ENCODE measurements at regions not wholly inside any gene's neighbourhood (a gene's known extent, or its start where the extent isn't known, plus 50 kb on each side); places are given as distances from the start of the nearest gene placed in this dataset.
"Not testable (repeated sequence)": the region's sequence is repeated elsewhere in the genome, so short reads cannot be mapped to it uniquely, and the experiment has no call there.

DNA sequence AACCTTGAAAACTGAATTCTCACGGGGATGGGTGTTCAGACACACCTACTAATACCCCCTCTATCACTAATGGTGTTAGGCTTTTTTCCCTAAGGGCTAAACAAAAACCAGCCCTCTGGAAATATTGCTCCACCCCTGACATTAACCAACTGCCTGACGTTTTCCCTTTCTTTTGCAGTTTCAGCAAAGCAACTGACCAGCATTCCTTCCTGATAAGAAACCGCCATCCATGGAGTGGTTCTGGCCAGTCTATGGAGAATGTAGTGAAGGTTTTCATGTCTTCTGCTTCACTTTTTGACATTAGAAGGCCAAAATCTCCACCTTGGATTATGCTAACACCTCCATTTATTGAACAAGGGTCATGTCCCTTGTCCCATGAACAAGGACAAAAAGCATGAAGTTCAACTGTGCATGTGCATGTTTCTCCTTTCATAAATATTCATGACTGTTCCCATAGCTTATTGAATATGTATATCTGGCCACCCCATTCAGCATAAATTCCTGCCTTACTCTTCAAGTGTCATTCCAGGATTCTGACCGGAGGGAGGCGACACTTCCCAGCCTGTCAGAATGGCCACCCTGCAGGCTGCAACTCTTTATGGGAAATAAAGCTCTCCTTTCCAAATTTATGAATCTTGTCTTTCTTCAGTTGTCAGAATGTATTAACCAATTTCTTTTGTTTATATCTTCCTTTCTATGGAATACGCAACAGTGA lies 314.3 kb downstream of the HHIPL2 start:
- DNase-seq = no peak

DNA sequence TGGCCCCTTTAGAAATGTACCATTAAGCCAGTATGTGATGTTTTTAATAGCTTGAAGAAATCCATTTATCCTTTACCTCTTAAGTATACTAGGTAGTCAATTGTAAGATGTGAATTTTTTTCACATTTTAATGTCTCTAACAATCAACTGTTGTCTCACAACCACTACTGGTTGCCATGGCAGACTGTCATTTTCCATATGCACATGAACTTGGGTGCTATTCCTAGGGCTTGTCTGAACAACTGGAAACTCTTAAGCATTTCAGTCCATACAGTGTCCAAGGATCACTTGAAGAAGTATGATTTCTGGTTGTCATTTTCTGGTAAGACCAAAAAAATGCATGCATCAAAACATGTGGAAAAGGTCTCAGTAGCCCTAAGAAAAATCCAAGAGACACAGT lies 315.1 kb downstream of the HHIPL2 start:
- DNase-seq = no peak

DNA sequence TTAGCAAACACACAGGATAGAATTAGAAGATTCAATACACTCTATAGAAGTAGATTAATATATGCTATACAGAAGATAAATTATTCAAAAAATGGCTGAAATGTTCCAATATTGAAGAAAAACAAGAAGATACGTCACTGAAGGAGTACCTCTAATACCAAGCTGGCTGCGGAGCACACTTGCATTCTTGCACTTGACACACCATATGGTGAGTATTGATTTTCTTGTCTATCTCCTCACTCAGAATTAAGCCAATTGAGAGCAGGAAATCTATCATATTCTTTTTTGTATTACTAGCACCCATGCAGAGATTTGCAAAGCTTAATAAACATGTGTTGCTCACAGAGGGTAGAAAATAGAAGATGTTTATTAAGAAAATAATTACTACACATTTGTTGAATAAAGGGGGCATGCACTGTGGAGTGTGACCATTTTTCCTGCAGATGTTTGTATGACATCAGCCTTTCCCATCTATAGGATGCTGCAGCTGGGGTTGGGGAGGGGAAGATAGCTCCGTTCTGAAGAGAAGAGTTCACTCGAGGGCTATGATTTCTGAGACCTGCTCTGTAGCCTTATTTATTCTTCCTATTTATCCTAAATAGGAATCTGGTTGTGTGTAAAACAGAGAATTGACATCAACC lies 318.1 kb downstream of the HHIPL2 start:
- peak; percentile 46 for DNase-seq

DNA sequence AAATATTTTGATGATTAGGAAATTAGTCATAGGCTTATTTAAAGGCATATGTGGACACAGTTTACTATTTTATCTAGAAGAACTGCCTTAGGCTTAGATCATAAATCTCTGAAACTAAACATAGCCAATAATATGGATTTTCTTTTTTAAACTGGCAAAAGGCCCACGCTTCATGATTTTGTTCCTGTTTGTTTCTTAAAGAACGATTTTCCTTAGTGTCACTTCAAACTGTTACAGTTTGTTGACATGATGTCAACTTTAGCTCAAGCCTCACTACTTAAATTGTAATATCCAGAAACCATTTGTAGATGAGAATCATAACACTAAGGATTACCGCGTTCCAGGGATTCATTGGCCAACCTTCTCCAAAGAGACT lies 322.6 kb downstream of the HHIPL2 start:
- no peak for DNase-seq

DNA sequence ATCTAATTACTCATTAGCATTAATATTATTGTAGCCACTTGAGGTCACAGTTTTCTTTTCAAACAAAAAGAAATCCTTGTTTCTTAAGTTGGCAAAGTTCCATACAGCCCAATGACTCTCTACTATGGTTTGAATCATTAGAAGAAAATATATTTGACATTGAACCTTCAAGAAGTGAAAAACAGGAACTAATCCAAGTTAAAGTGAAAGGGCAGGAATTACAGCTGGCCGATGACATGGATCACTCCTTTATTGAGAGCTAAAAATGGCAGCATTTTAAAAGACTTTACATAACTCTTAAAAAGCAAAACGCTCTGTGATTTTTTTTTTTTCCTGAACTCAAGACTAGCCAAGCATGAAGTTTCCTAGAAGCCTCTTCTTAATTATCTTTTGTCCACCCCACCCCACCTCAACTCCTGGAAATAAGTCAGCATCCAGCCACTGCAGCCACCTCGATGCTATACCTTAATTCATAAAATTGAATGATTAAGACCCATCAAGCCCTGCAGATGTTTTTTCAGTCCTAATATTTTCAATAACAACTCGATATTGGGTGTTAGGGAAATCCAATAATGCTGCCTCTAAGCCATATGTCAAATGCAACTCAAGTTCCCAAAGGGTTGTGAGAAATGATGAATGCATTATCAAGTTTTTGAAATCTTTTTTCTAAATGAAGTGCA lies 323.1 kb downstream of the HHIPL2 start:
- no peak for DNase-seq

DNA sequence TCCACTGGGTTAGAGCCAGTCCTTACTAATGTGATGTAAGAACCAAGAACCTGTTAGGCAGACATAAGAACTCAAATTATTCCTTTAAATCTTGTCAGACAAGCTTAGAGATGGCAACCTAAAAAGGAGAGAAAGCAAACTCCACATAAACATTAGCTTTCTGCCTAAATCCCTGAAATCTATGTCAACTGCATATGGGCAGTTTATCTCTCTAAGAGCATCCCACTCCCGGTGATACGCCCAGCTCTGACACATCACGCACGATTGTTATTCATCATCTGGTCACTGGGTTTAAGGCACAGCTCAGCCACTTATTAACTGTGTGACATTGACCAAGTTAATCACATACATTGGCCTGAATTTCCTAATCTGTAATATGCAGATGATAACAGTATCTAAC lies 323.7 kb downstream of the HHIPL2 start:
- DNase-seq = no peak

DNA sequence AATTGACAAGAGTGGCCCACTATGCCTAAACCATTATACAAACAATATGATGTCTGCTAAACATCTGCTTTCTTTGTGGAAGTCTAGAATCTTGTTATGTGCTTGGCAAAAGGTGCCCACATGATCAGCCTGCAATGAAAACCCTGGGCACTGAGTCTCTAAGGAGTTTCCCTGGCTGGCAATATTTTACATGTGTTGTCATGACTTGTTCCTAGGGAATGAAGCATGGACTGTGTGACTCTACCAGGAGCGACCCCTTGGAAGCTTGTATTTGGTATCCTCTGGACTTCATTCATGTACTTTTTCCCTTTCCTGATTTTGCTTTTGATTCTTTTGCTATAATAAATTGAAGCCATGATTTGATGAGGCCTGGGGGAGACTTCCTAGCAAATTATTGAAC lies 324.9 kb downstream of the HHIPL2 start:
- no peak for DNase-seq

DNA sequence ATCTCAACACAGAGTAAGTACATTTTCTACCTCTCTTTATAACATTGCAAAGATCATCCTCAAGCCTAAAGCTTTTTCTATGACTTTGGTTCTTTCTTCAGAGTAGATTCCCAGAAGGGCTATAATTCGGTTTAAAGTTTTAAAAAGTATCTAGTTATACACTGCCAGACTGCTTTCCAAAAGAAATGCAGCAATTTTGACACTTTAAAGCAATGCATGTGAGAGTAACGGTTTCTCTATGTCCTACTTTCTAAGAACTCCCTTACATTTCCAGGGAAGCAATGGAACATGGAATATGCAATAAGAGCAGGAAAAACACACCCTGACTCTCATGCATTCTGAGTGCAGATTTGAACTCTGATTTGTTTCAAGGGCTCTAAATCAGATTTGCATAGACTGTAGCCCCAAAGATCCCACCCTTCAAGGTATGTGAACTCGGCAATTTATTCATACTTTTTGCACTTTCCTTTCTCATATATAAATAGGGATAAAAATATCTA lies 331.6 kb downstream of the HHIPL2 start:
- no peak for DNase-seq

DNA sequence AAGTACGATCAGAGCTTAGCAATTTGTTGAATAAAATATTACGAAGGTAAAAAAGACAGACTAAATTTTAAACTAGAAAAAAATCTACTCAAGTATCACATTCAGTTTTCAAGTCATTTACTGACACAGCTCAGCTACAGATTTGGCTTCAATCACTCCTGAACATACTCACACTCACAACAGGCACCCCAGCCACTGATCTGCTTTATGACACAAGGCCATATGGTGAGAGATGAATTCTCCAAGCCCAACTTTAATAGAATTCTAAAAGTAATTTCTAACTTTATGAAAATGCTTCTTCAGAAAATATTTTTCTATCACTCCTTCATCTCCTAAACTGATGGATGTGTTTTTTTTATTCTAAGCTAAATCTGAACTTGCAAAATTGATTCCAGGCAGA lies 337.1 kb downstream of the HHIPL2 start:
- DNase-seq = no peak

DNA sequence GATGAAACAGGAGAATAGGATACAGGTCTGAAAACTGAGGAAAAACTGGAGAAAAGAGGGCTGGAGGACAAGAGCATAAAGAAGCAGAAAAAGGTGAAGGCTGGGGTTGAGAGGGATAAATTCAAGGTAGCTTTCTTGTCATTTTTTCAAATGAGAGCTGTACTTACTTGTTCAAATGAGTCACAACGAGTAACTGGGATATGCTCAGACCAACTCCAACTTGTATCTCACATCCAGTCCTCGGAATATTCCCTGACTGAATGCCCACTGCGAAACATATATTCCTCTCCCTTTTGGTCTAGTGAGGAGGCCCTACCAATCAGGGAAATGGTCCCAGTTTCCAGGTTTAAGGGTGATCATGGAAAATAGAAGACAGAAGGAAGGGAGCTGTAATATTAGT lies 343.4 kb downstream of the HHIPL2 start:
- DNase-seq = no peak

DNA sequence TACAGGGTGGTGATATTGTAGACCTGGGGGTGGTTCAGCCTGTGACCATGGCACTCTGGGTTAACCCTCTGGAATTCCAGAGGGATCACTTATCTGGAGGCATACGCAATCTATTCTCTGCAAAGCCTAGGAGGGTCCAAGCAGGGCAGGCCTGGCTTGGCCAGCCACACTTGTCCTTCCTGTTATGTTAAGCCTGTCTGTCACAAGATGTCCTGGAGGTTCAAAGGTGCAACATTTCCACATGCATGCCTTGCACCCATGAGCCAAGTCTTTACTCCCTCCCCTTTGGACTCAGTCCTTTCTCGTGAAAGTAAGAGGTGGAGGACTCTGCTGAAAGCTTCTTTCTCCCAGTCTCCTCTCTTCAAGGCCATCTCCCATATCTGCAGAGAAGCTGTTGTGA lies 345.1 kb downstream of the HHIPL2 start:
- DNase-seq = no peak

DNA sequence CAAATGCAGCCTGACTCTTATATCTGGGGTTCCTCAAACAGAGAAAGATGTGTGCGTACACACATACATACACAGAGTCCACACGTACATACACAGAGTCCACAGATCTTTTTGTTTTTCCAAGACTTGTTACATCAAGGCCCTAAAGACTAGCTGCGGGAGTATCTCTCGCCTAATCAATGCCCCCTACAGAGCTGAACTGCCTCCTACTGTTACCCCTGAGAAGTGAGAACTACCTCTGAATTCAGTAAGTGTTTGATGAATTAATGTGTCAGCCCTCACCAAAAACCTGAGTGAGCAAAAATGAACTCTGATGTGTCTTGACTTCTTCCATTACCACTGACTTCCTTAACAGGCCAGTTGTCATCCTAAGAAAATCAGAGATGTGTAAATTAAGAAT lies 351.2 kb downstream of the HHIPL2 start:
- no peak for DNase-seq

DNA sequence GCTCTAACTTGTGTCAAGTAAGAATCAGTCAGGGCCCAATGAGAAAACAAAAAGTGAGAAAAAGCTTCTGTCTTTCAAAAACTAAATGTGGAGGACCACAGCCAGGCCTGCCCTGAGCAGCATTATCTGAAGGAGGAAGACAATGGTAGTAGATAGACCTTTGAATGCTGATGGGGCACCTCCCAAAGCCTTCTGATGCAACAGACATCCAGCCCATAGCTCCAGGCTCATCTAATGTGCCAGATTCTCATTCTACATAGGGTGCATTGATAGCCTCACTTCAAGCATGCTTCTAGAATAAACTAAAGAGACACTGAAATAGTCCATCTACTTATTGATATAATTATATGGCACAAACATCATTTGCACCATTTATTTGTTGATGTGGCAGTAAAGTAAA lies 351.6 kb downstream of the HHIPL2 start:
- DNase-seq = no peak

DNA sequence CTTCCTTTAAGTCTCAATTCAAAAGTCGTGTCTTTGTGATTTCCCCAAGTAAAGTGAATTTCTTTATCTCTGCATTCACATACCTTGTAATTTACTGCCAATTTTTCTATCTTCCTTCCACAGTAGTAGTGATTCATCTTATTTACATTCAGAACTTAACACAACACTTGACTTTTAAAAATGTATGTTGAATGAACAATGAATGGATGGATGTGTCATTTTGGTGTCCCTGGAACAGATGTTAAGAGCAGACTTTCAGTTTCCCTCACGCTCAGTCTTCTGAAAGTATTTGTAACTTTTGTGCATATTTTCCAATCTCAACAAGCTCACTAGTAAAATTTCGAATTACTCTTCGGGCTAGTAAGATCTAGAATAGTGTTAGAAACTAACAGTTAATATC lies 352.0 kb downstream of the HHIPL2 start:
- DNase-seq = no peak

DNA sequence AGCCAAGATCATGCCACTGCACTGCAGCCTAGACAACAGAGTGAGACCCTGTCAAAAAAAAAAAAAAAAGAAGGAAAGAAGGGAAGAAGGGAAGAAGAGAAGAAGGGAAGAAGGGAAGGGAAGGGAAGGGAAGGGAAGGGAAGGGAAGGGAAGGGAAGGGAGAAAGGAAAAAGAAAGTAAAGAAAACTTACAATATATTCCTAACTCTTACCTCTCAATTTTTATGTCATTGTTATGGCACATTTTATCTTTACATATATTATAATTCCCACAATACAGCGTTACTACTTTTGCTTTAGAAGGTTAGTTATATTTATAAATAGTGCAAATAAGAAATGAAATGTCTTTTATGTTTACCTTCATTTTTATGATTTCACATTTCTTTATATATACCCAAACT lies 358.7 kb downstream of the HHIPL2 start:
- no peak for DNase-seq

DNA sequence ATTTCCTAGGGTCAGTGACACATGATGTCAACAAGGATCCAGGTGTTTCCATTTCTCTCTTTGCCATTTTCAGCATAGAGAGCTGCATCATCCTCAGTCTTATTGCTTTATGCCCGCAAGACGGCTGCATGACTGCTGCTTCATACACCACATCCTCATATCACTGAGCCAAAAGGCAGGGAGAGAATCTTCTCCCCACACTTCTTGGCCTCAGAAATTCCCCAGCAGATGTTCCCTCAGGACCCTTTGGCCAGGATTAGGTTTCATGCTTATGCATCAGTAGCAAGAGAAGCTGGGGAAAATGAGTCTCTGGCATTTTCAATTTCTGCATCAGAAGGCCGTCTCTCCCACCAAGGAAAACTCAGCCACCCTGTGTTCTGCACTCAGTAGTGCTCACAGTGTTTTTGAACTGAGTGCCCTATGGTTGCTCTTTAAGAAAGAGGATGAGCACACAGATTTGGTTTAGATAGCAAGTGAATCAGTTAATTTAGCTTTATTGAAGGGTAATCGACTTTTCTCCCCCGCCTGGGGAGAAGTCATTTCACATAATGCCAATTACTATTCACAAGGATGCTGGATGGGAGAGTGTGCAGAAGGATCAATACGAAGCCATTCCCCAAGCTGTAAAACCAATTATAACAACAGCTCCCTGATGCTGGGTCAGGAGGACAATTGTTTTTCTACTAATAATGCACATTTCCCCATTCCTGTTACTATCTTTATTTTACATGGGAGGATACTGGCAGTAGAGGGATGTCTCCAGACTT lies 360.2 kb downstream of the HHIPL2 start:
- no peak for DNase-seq

DNA sequence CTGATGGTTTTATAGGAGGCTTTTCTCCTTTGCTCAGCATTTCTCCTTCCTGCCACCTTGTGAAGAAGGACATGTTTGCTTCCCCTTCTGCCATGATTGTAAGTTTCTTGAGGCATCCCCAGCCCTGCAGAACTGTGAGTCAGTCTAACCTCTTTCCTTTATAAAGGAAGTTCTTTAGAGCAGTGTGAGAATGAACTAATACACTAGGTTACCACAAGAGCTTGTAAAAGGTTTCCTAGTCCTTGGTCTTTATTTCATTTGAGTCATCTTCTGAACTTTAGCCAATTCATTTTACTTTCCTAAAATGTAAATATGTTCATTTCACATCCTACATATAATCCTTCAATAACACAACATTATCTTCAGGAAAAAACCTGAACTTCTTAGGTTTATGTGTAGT lies 365.3 kb downstream of the HHIPL2 start:
- DNase-seq = no peak

DNA sequence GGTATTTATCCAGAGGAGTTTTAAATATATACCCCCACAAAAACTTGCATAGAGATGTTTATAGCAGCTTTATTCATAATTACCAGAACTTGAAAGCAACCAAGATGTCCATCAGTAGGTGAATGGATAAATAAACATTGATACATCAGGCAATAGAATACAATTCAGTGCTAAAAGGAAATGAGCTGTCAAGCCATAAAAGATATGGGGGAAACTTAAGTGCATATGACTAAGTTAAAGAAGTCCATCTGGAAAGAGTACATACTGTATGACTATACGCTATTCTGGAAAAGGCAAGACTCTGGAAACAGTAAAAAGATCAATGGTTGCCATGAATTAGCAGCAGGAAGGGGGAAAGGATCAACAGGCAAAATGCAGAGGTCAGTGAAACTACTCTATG lies 366.7 kb downstream of the HHIPL2 start:
- no peak for DNase-seq

DNA sequence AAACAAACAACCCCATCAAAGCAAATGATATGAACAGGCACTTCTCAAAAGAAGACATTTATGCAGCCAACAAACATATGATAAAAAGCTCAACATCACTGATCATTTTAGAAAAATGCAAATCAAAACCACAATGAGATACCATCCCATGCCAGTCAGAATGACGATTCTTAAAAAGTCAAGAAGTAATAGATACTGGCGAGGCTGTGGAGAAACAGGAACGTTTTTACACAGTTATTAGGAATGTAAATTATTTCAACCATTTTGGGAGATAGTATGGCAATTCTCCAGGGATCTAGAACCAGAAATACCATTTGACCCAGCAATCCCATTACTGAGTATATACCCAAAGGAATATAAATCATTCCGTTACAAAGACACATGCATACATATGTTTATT lies 370.4 kb downstream of the HHIPL2 start:
- not testable (repeated sequence) for DNase-seq

DNA sequence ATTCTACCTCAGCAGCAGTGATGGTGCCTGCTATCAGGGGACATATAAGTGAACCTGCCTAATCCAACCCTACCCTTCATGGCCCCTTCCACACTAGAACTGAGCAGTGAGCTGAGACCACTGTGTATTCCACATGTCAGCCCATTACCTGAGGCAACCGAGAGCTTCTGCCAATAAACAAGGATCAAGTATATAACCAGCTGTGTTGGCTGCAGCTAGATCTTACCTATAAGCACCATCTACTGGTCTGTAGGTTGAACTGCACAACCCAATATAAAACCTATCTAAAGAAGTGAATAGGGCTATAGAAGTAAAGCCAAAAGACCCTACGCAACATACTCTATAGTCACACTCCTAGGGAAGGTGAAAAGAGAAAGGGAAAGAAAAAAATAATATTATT lies 376.9 kb downstream of the HHIPL2 start:
- peak; percentile 28 for DNase-seq

DNA sequence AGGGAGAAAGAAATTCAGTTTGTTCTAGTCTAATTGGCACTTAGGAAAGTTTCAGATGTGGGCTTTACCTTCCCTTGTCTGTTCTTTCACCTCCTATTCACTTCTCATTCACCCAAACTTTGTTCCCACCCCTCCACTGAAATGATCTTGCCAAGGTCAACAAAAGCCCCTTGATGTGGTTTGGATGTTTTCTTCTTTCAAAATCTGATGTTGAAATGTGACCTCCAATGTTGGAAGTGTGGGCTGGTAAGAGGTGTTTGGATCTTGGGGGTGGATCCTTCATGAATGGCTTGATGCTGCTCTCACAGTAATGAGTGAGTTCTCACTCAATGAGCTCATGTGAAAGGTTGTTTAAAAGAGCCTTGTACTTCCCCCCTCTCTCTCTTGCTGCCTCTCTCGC lies 379.3 kb downstream of the HHIPL2 start:
- no peak for DNase-seq

DNA sequence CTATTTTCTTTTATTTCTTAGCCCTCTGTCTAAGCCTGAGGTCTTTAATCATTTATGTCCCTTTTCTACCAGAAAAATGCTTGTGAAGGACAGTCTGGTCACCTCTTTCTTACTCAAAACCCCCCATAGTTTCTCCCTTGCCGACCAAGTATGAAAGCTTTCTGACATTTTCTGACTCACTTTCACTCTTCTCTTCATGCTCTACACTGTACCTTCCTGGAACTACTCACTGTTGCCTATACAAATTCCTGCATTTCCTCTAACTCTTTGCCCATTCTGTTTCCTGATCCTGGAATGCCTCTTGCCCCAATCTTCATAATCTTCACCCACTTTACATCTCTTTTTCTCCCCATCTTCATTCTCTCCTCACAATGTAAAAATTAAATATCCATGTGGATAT lies 380.0 kb downstream of the HHIPL2 start:
- no peak for DNase-seq

DNA sequence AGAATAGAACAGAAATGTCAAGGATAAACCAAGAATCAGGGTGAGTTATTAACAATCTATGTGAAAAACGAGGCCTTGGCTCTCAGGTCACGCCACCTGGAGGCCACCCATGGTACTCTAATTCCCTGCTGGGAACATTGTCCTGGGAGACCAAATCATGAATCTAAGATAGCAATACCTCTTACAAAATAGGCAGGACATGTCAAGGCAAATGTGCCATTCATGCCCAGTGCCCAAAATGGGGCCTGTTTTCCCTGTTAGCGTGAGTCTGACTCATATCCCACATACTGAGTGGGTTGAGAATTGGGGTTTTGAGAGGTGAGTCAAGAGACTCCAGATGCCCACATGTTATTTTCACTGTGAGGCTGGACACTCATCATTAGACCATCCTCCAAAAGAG lies 380.8 kb downstream of the HHIPL2 start:
- no peak for DNase-seq

DNA sequence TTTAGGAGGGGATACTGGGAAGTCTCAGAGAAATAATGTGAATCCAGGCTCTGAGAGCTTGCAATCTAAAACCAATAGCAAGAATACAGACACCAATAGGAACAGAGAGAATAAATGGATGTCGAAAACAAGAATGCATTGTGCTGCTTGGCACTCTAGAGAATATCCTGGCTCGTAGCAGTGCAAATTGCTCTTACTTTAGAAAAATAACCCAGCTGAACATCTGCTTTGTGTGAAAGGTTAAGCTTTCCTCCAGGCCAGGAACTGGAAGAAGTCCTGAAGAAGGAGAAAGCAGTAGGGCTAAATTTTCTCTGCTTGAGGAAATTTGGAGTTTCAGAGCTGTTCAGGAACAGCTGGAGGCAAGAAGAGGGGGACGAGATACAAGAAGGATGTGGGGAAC lies 382.3 kb downstream of the HHIPL2 start:
- DNase-seq = no peak
